ENCODE measurements at regions not wholly inside any gene's neighbourhood (a gene's known extent, or its start where the extent isn't known, plus 50 kb on each side); places are given as distances from the start of the nearest gene placed in this dataset.

- Histone ChIP-seq H3K36me3 (ENCODE audit: control insufficient read depth, insufficient read depth, low read length) (no peaks in the 10 kb centered on the region), H3K27me3 (ENCODE audit: control insufficient read depth, insufficient read depth, low read length) (no peaks in the 10 kb centered on the region), H3K4me3 (ENCODE audit: low read depth, low read length) (no peak overlapping the region)
- TF ChIP-seq, protein P1, sequence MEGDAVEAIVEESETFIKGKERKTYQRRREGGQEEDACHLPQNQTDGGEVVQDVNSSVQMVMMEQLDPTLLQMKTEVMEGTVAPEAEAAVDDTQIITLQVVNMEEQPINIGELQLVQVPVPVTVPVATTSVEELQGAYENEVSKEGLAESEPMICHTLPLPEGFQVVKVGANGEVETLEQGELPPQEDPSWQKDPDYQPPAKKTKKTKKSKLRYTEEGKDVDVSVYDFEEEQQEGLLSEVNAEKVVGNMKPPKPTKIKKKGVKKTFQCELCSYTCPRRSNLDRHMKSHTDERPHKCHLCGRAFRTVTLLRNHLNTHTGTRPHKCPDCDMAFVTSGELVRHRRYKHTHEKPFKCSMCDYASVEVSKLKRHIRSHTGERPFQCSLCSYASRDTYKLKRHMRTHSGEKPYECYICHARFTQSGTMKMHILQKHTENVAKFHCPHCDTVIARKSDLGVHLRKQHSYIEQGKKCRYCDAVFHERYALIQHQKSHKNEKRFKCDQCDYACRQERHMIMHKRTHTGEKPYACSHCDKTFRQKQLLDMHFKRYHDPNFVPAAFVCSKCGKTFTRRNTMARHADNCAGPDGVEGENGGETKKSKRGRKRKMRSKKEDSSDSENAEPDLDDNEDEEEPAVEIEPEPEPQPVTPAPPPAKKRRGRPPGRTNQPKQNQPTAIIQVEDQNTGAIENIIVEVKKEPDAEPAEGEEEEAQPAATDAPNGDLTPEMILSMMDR (IDR thresholded peaks at IDR 0.05; ENCODE audit: insufficient read depth, low read length, poor library complexity, severe bottlenecking): no peak
- DNase-seq (ENCODE audit: low read depth): no peak
Measured at GRCh38 chr5:40006260-40006659, 581.5 kb upstream of the DAB2 start.

GRCh38 chr5:40001796-40002195 lies 577.0 kb upstream of the DAB2 start:
- no peak for DNase-seq (ENCODE audit: low read depth)
- TF ChIP-seq, protein P1 (IDR thresholded peaks at IDR 0.05; ENCODE audit: insufficient read depth, low read length, poor library complexity, severe bottlenecking): no peak
- H3K36me3 ChIP-seq (ENCODE audit: control insufficient read depth, insufficient read depth, low read length): no peaks in the 10 kb centered on the region
- H3K4me3 ChIP-seq (ENCODE audit: low read depth, low read length): no peak overlapping the region
- no peaks in the 10 kb centered on the region for H3K27me3 ChIP-seq (ENCODE audit: control insufficient read depth, insufficient read depth, low read length)

- no peak for DNase-seq (ENCODE audit: low read depth)
- H3K36me3 ChIP-seq (ENCODE audit: control insufficient read depth, insufficient read depth, low read length): no peaks in the 10 kb centered on the region
Measured at GRCh38 chr5:39998518-39998917, 573.7 kb upstream of the DAB2 start.

GRCh38 chr5:39995990-39996389 lies 571.2 kb upstream of the DAB2 start:
- TF ChIP-seq, protein P1 (IDR thresholded peaks at IDR 0.05; ENCODE audit: insufficient read depth, low read length, poor library complexity, severe bottlenecking): no peak
- Histone ChIP-seq H3K4me3 (ENCODE audit: low read depth, low read length) (no peak overlapping the region), H3K27me3 (ENCODE audit: control insufficient read depth, insufficient read depth, low read length) (no peaks in the 10 kb centered on the region), H3K36me3 (ENCODE audit: control insufficient read depth, insufficient read depth, low read length) (no peaks in the 10 kb centered on the region)
- no peak for DNase-seq (ENCODE audit: low read depth)

More at GRCh38 chr5:39998518-39998917, 573.7 kb upstream of the DAB2 start:
- H3K27me3 ChIP-seq (ENCODE audit: control insufficient read depth, insufficient read depth, low read length): no peaks in the 10 kb centered on the region
- no peak overlapping the region for H3K4me3 ChIP-seq (ENCODE audit: low read depth, low read length)
- TF ChIP-seq, protein P1 (IDR thresholded peaks at IDR 0.05; ENCODE audit: insufficient read depth, low read length, poor library complexity, severe bottlenecking): no peak

DNA sequence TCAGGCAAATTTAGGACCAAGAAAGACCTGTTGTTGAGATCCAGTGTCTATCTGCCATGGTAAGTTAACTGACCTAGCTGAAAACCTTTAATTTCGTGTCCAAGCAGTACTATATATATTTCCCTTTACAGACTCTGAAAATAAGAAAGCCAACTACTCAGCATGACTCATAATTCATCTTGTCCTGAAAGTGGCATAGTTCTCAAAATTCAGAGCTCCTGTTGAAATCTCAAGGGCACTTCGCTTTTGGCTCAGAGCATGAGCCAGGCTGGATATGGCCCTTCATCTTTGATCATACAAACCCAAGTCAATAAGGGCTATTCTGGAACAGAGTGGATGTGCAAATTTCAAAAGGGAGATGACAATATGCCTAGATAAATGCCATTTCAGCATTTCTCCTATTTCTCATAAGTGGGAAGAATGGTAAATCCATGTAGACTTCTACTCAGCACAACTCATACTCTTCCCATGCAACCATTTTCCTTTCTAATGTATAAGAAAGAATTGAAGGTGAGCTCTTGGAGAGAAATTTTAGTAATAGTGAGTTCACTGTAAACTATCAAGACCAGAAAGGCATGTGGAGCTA lies 567.9 kb upstream of the DAB2 start:
- Histone ChIP-seq H3K4me3 (ENCODE audit: low read depth, low read length) (no peak overlapping the region), H3K27me3 (ENCODE audit: control insufficient read depth, insufficient read depth, low read length) (no peaks in the 10 kb centered on the region), H3K36me3 (ENCODE audit: control insufficient read depth, insufficient read depth, low read length) (no peaks in the 10 kb centered on the region)
- no peak for DNase-seq (ENCODE audit: low read depth)
- TF ChIP-seq, protein P1 (IDR thresholded peaks at IDR 0.05; ENCODE audit: insufficient read depth, low read length, poor library complexity, severe bottlenecking): no peak

- TF ChIP-seq, protein P1 (IDR thresholded peaks at IDR 0.05; ENCODE audit: insufficient read depth, low read length, poor library complexity, severe bottlenecking): no peak
- Histone ChIP-seq H3K27me3 (ENCODE audit: control insufficient read depth, insufficient read depth, low read length) (no peaks in the 10 kb centered on the region), H3K4me3 (ENCODE audit: low read depth, low read length) (no peak overlapping the region), H3K36me3 (ENCODE audit: control insufficient read depth, insufficient read depth, low read length) (no peaks in the 10 kb centered on the region)
- no peak for DNase-seq (ENCODE audit: low read depth)
Measured at GRCh38 chr5:39986614-39987013, 561.8 kb upstream of the DAB2 start.

Measured in kidney epithelial cell (primary cell).